HEK293 (cell line): ENCODE measurements at regions not wholly inside any gene's neighbourhood (a gene's known extent, or its start where the extent isn't known, plus 50 kb on each side); places are given as distances from the start of the nearest gene placed in this dataset.

Experiments used
- HOXD13 ChIP-seq: sonication (generic); formaldehyde crosslinking; IDR thresholded peaks from 2 replicates; pipeline ENCODE4 v1.8.0; 2022; ENCODE audit warnings: missing genetic modification reagents, borderline replicate concordance
- IKZF3 ChIP-seq: fragments of 450-650 bp; IDR thresholded peaks from 2 replicates; pipeline ENCODE4 v1.5.0; 2018; ENCODE audit warnings: missing biosample characterization, mild to moderate bottlenecking, missing genetic modification characterization, moderate library complexity
- SALL2 ChIP-seq: fragments of 450-650 bp; formaldehyde crosslinking; IDR thresholded peaks from 2 replicates; pipeline ENCODE4 v1.5.0; 2017; ENCODE audit warnings: missing biosample characterization, mild to moderate bottlenecking, missing genetic modification characterization, borderline replicate concordance
- ZNF510 ChIP-seq: fragments of 450-650 bp; formaldehyde crosslinking; IDR thresholded peaks from 2 replicates; pipeline ENCODE4 v1.5.1; 2018; ENCODE audit warnings: mild to moderate bottlenecking, missing genetic modification characterization, missing biosample characterization; ENCODE audit not compliant: insufficient replicate concordance
- ZNF660 ChIP-seq: fragments of 450-650 bp; IDR thresholded peaks from 2 replicates; pipeline ENCODE4 v1.5.1; 2018; ENCODE audit warnings: missing biosample characterization, mild to moderate bottlenecking, missing genetic modification characterization
- ZNF670 ChIP-seq: fragments of 450-650 bp; formaldehyde crosslinking; IDR thresholded peaks from 2 replicates; pipeline ENCODE4 v1.5.1; 2016; ENCODE audit warnings: missing biosample characterization, missing genetic modification characterization, low read depth
- TF ChIP-seq, protein P1 (sequence below): fragments of 450-650 bp; formaldehyde crosslinking; IDR thresholded peaks from 2 replicates; pipeline ENCODE4 v1.5.1; 2016; ENCODE audit warnings: missing biosample characterization, missing genetic modification characterization
- TF ChIP-seq, protein P2 (sequence below): fragments of 450-650 bp; formaldehyde crosslinking; IDR thresholded peaks from 2 replicates; pipeline ENCODE4 v1.5.1; 2016; ENCODE audit warnings: missing biosample characterization, missing genetic modification characterization
- TF ChIP-seq, protein P3 (sequence below): fragments of 450-650 bp; formaldehyde crosslinking; conservative IDR thresholded peaks from 2 replicates; pipeline ENCODE4 v1.5.1; 2016; ENCODE audit warnings: low read depth, missing biosample characterization, missing genetic modification characterization
- TF ChIP-seq, protein P4 (sequence below): fragments of 450-650 bp; formaldehyde crosslinking; IDR thresholded peaks from 2 replicates; pipeline ENCODE4 v1.5.1; 2016; ENCODE audit warnings: missing biosample characterization, missing genetic modification characterization
- TF ChIP-seq, protein P5 (sequence below): fragments of 450-650 bp; formaldehyde crosslinking; IDR thresholded peaks from 2 replicates; pipeline ENCODE4 v1.5.1; 2017; ENCODE audit warnings: missing biosample characterization, missing genetic modification characterization
- TF ChIP-seq, protein P6 (sequence below): fragments of 450-650 bp; formaldehyde crosslinking; optimal IDR thresholded peaks from 2 replicates; pipeline ENCODE3; 2016; ENCODE audit warnings: missing biosample characterization, mild to moderate bottlenecking, missing genetic modification characterization

DNA sequence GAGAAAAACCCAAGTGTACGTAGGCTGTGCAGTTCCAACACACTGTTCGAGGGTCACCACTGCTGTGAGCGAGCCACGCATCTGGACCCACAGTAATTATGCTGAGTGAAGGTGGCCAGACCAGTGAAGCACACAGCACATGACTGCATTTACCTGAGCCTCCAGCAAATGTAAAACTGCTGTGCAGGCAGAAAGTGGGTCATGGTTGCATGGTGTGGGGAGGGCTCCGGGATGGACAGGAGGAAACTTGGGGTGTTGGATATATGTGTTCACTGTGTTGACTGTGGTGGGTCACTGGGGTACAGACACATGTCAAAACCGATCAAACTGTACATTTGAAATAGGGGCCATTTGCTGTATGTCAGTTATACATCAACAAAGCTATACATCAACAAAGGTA is 78.7 kb upstream of the METRNL start:
- TF ChIP-seq, protein P1, sequence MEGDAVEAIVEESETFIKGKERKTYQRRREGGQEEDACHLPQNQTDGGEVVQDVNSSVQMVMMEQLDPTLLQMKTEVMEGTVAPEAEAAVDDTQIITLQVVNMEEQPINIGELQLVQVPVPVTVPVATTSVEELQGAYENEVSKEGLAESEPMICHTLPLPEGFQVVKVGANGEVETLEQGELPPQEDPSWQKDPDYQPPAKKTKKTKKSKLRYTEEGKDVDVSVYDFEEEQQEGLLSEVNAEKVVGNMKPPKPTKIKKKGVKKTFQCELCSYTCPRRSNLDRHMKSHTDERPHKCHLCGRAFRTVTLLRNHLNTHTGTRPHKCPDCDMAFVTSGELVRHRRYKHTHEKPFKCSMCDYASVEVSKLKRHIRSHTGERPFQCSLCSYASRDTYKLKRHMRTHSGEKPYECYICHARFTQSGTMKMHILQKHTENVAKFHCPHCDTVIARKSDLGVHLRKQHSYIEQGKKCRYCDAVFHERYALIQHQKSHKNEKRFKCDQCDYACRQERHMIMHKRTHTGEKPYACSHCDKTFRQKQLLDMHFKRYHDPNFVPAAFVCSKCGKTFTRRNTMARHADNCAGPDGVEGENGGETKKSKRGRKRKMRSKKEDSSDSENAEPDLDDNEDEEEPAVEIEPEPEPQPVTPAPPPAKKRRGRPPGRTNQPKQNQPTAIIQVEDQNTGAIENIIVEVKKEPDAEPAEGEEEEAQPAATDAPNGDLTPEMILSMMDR (tag by site-specific recombination): no peak
- TF ChIP-seq, protein P2, sequence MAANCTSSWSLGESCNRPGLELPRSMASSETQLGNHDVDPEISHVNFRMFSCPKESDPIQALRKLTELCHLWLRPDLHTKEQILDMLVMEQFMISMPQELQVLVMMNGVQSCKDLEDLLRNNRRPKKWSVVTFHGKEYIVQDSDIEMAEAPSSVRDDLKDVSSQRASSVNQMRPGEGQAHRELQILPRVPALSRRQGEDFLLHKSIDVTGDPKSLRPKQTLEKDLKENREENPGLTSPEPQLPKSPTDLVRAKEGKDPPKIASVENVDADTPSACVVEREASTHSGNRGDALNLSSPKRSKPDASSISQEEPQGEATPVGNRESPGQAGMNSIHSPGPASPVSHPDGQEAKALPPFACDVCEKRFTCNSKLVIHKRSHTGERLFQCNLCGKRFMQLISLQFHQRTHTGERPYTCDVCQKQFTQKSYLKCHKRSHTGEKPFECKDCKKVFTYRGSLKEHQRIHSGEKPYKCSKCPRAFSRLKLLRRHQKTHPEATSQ (tag by site-specific recombination): no peak
- TF ChIP-seq HOXD13 (CRISPR knock-in tag) (no peak), IKZF3 (tag by site-specific recombination) (no peak), SALL2 (tag by site-specific recombination) (no peak), ZNF660 (tag by site-specific recombination) (no peak), ZNF670 (tag by site-specific recombination) (no peak), ZNF510 (tag by site-specific recombination) (no peak)
- TF ChIP-seq, protein P3, sequence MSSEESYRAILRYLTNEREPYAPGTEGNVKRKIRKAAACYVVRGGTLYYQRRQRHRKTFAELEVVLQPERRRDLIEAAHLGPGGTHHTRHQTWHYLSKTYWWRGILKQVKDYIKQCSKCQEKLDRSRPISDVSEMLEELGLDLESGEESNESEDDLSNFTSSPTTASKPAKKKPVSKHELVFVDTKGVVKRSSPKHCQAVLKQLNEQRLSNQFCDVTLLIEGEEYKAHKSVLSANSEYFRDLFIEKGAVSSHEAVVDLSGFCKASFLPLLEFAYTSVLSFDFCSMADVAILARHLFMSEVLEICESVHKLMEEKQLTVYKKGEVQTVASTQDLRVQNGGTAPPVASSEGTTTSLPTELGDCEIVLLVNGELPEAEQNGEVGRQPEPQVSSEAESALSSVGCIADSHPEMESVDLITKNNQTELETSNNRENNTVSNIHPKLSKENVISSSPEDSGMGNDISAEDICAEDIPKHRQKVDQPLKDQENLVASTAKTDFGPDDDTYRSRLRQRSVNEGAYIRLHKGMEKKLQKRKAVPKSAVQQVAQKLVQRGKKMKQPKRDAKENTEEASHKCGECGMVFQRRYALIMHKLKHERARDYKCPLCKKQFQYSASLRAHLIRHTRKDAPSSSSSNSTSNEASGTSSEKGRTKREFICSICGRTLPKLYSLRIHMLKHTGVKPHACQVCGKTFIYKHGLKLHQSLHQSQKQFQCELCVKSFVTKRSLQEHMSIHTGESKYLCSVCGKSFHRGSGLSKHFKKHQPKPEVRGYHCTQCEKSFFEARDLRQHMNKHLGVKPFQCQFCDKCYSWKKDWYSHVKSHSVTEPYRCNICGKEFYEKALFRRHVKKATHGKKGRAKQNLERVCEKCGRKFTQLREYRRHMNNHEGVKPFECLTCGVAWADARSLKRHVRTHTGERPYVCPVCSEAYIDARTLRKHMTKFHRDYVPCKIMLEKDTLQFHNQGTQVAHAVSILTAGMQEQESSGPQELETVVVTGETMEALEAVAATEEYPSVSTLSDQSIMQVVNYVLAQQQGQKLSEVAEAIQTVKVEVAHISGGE (tag by site-specific recombination): no peak
- TF ChIP-seq, protein P4, sequence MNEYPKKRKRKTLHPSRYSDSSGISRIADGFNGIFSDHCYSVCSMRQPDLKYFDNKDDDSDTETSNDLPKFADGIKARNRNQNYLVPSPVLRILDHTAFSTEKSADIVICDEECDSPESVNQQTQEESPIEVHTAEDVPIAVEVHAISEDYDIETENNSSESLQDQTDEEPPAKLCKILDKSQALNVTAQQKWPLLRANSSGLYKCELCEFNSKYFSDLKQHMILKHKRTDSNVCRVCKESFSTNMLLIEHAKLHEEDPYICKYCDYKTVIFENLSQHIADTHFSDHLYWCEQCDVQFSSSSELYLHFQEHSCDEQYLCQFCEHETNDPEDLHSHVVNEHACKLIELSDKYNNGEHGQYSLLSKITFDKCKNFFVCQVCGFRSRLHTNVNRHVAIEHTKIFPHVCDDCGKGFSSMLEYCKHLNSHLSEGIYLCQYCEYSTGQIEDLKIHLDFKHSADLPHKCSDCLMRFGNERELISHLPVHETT (tag by site-specific recombination): no peak
- TF ChIP-seq, protein P5, sequence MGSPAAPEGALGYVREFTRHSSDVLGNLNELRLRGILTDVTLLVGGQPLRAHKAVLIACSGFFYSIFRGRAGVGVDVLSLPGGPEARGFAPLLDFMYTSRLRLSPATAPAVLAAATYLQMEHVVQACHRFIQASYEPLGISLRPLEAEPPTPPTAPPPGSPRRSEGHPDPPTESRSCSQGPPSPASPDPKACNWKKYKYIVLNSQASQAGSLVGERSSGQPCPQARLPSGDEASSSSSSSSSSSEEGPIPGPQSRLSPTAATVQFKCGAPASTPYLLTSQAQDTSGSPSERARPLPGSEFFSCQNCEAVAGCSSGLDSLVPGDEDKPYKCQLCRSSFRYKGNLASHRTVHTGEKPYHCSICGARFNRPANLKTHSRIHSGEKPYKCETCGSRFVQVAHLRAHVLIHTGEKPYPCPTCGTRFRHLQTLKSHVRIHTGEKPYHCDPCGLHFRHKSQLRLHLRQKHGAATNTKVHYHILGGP (tag by site-specific recombination): no peak
- TF ChIP-seq, protein P6, sequence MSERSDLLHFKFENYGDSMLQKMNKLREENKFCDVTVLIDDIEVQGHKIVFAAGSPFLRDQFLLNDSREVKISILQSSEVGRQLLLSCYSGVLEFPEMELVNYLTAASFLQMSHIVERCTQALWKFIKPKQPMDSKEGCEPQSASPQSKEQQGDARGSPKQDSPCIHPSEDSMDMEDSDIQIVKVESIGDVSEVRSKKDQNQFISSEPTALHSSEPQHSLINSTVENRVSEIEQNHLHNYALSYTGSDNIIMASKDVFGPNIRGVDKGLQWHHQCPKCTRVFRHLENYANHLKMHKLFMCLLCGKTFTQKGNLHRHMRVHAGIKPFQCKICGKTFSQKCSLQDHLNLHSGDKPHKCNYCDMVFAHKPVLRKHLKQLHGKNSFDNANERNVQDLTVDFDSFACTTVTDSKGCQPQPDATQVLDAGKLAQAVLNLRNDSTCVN (tag by site-specific recombination): no peak
